GM23338 (cell line): ENCODE measurements at regions not wholly inside any gene's neighbourhood (a gene's known extent, or its start where the extent isn't known, plus 50 kb on each side); places are given as distances from the start of the nearest gene placed in this dataset.

Experiments
- ATAC-seq: fragments of 200-7000 bp; cut with Tn5 transposase; 3 replicates; pipeline ENCODE4 v1.9.1; 2020
- DNase-seq: peaks from one replicate; pipeline ENCODE4 v3.0.0-alpha.2; 2015; ENCODE audit warnings: low spot score
- H2AFZ ChIP-seq: fragments of 200-600 bp; sonication (generic); 2 replicates; pipeline ENCODE4 v1.8.0; 2016; ENCODE audit warnings: antibody characterized with exemption, mild to moderate bottlenecking, moderate library complexity
- H3F3A ChIP-seq: fragments of 200-600 bp; sonication (generic); replicated peaks from 2 replicates; pipeline ENCODE4 v1.8.0; 2017; ENCODE audit warnings: antibody characterized with exemption, mixed run types, low read depth
- H3K27ac ChIP-seq: fragments of 200-600 bp; sonication (generic); 2 replicates; pipeline ENCODE4 v1.6.1; 2016; ENCODE audit warnings: low read depth
- H3K27me3 ChIP-seq: fragments of 200-600 bp; sonication (generic); 2 replicates; pipeline ENCODE4 v1.8.0; 2016; ENCODE audit warnings: mild to moderate bottlenecking, mixed run types, moderate library complexity; ENCODE audit not compliant: insufficient read depth
- H3K36me3 ChIP-seq: fragments of 200-600 bp; sonication (generic); 2 replicates; pipeline ENCODE4 v1.8.0; 2016; ENCODE audit warnings: mild to moderate bottlenecking; ENCODE audit not compliant: insufficient read depth
- H3K4me1 ChIP-seq: fragments of 200-600 bp; sonication (generic); 2 replicates; pipeline ENCODE4 v1.8.0; 2016; ENCODE audit warnings: mild to moderate bottlenecking, moderate library complexity; ENCODE audit not compliant: insufficient read depth
- H3K4me2 ChIP-seq: fragments of 200-600 bp; sonication (generic); 2 replicates; pipeline ENCODE4 v1.7.1; 2017; ENCODE audit warnings: mixed run types
- H3K4me3 ChIP-seq: fragments of 200-600 bp; sonication (generic); 2 replicates; pipeline ENCODE4 v1.6.1; 2016; ENCODE audit warnings: mixed run types
- H3K79me2 ChIP-seq: fragments of 200-600 bp; sonication (generic); replicated peaks from 2 replicates; pipeline ENCODE4 v1.8.0; 2017; ENCODE audit warnings: mild to moderate bottlenecking; ENCODE audit not compliant: insufficient read depth
- H3K9me2 ChIP-seq: fragments of 200-600 bp; sonication (generic); 2 replicates; pipeline ENCODE4 v1.8.0; 2017; ENCODE audit not compliant: insufficient read depth
- H4K20me1 ChIP-seq: fragments of 200-600 bp; sonication (generic); replicated peaks from 2 replicates; pipeline ENCODE4 v1.8.0; 2017; ENCODE audit warnings: mild to moderate bottlenecking; ENCODE audit not compliant: insufficient read depth
- H3K27ac Mint-ChIP-seq: 2 replicates; pipeline ENCODE4 v1.8.0; 2020; ENCODE audit warnings: inconsistent platforms, mild to moderate bottlenecking, moderate library complexity, mixed read lengths
- H3K27me3 Mint-ChIP-seq: 3 replicates; pipeline ENCODE4 v1.8.0; 2022; ENCODE audit warnings: low read depth, mild to moderate bottlenecking, moderate library complexity, mixed read lengths, inconsistent platforms; ENCODE audit not compliant: insufficient read depth, poor library complexity
- H3K36me3 Mint-ChIP-seq: 3 replicates; pipeline ENCODE4 v1.8.0; 2021; ENCODE audit warnings: low read depth, mild to moderate bottlenecking, inconsistent platforms, moderate library complexity, mixed read lengths
- H3K4me1 Mint-ChIP-seq: 3 replicates; pipeline ENCODE4 v1.8.0; 2020; ENCODE audit warnings: mild to moderate bottlenecking, inconsistent platforms, mixed read lengths
- H3K4me3 Mint-ChIP-seq: 3 replicates; pipeline ENCODE4 v1.8.0; 2021; ENCODE audit warnings: moderate library complexity, mild to moderate bottlenecking, inconsistent platforms, mixed read lengths
- H3K9me3 Mint-ChIP-seq: 3 replicates; pipeline ENCODE4 v1.8.0; 2020; ENCODE audit warnings: moderate library complexity, mild to moderate bottlenecking, inconsistent platforms, mixed read lengths
- CREB1 ChIP-seq: fragments of 250-450 bp; sonication (Bioruptor Pico); IDR thresholded peaks from 2 replicates; pipeline ENCODE4 v1.5.0; 2020; ENCODE audit warnings: low read depth, mild to moderate bottlenecking, moderate library complexity
- EZH2 ChIP-seq: fragments of 200-600 bp; sonication (generic); IDR thresholded peaks from one replicate; pipeline ENCODE4 v1.8.0; 2017; ENCODE audit warnings: antibody characterized with exemption, mild to moderate bottlenecking, low read depth; ENCODE audit not compliant: unreplicated experiment
- EZH2phosphoT487 ChIP-seq: fragments of 200-600 bp; sonication (generic); IDR thresholded peaks from one replicate; pipeline ENCODE4 v1.8.1; 2018; ENCODE audit warnings: antibody characterized with exemption; ENCODE audit not compliant: unreplicated experiment
- JUNB ChIP-seq: IDR thresholded peaks from one replicate; pipeline ENCODE4 v1.6.1; 2016; ENCODE audit warnings: antibody characterized with exemption; ENCODE audit not compliant: unreplicated experiment
- NANOG ChIP-seq: IDR thresholded peaks from 2 replicates; pipeline ENCODE4 v1.6.1; 2016; ENCODE audit warnings: antibody characterized with exemption, borderline replicate concordance
- POLR2AphosphoS5 ChIP-seq: IDR thresholded peaks from 2 replicates; pipeline ENCODE4 v1.6.1; 2016; ENCODE audit warnings: antibody characterized with exemption, low read depth
- STAT1 ChIP-seq: IDR thresholded peaks from one replicate; pipeline ENCODE4 v1.6.1; 2016; ENCODE audit warnings: antibody characterized with exemption; ENCODE audit not compliant: unreplicated experiment
- ZNF114 ChIP-seq: fragments of 250-450 bp; sonication (Bioruptor Pico); IDR thresholded peaks from 2 replicates; pipeline ENCODE4 v1.5.0; 2020; ENCODE audit warnings: mild to moderate bottlenecking, moderate library complexity
- ZNF331 ChIP-seq: fragments of 250-450 bp; sonication (Bioruptor Pico); IDR thresholded peaks from 2 replicates; pipeline ENCODE4 v1.5.0; 2020; ENCODE audit warnings: low read depth, mild to moderate bottlenecking, moderate library complexity
- TF ChIP-seq, protein P1 (sequence below): IDR thresholded peaks from 2 replicates; pipeline ENCODE4 v1.6.1; 2016; ENCODE audit warnings: antibody characterized with exemption
- TF ChIP-seq, protein P2 (sequence below), 2 experiments: fragments of 200-600 bp in 1 of 2; sonication (generic) in 1 of 2; conservative IDR thresholded peaks; 2 replicates each; pipeline versions ENCODE4 v1.5.1 to v1.6.1; 2016 to 2017; ENCODE audit warnings: antibody characterized with exemption in 2 of 2, low read depth in 2 of 2, mild to moderate bottlenecking in 2 of 2, moderate library complexity in 1 of 2
- TF ChIP-seq, protein P3 (sequence below): IDR thresholded peaks from one replicate; pipeline ENCODE4 v1.6.1; 2018; ENCODE audit warnings: antibody characterized with exemption; ENCODE audit not compliant: unreplicated experiment
- TF ChIP-seq, protein P4 (sequence below): fragments of 250-450 bp; sonication (Bioruptor Pico); IDR thresholded peaks from 2 replicates; pipeline ENCODE4 v1.5.0; 2020; ENCODE audit warnings: mild to moderate bottlenecking, moderate library complexity

DNA sequence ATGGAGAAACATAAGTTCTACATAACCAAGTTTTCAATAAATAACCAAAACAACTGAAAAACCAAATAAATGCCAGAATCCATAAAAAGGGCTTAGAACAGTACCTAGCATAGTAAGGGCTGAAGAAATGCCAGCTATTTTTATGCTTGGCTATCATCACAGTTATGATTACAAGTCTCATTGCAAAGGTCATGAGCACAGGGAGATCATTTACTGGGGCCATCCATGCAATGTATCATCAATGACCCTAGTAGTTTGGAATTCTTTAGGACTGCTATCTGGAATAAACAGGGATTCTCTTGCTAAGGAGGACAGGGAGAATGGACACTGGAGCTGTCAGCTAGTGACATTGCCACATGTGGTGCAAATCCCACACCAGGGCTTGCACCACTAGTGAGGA lies 92.5 kb upstream of the NAP1L1 start:
- no peaks in the 10 kb centered on the region for H3K9me3 Mint-ChIP-seq
- H2AFZ ChIP-seq, result no peak overlapping the region
- H3K27me3 ChIP-seq, result no peaks in the 10 kb centered on the region
- no peak overlapping the region for H3K27ac Mint-ChIP-seq
- H3K36me3 ChIP-seq, result no peaks in the 10 kb centered on the region
- no peaks in the 10 kb centered on the region for H3K36me3 Mint-ChIP-seq
- H3K4me3 ChIP-seq, result no peak overlapping the region
- H3K4me1 ChIP-seq, result no peaks in the 10 kb centered on the region; the same call in 1 of the 2 replicates
- TF ChIP-seq, protein P1, sequence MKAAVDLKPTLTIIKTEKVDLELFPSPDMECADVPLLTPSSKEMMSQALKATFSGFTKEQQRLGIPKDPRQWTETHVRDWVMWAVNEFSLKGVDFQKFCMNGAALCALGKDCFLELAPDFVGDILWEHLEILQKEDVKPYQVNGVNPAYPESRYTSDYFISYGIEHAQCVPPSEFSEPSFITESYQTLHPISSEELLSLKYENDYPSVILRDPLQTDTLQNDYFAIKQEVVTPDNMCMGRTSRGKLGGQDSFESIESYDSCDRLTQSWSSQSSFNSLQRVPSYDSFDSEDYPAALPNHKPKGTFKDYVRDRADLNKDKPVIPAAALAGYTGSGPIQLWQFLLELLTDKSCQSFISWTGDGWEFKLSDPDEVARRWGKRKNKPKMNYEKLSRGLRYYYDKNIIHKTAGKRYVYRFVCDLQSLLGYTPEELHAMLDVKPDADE, result no peak
- TF ChIP-seq, protein P2, sequence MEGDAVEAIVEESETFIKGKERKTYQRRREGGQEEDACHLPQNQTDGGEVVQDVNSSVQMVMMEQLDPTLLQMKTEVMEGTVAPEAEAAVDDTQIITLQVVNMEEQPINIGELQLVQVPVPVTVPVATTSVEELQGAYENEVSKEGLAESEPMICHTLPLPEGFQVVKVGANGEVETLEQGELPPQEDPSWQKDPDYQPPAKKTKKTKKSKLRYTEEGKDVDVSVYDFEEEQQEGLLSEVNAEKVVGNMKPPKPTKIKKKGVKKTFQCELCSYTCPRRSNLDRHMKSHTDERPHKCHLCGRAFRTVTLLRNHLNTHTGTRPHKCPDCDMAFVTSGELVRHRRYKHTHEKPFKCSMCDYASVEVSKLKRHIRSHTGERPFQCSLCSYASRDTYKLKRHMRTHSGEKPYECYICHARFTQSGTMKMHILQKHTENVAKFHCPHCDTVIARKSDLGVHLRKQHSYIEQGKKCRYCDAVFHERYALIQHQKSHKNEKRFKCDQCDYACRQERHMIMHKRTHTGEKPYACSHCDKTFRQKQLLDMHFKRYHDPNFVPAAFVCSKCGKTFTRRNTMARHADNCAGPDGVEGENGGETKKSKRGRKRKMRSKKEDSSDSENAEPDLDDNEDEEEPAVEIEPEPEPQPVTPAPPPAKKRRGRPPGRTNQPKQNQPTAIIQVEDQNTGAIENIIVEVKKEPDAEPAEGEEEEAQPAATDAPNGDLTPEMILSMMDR (conservative IDR thresholded peaks at IDR 0.05; ENCODE audit: low read depth in 2 of 2), result no peak
- TF ChIP-seq, protein P3, sequence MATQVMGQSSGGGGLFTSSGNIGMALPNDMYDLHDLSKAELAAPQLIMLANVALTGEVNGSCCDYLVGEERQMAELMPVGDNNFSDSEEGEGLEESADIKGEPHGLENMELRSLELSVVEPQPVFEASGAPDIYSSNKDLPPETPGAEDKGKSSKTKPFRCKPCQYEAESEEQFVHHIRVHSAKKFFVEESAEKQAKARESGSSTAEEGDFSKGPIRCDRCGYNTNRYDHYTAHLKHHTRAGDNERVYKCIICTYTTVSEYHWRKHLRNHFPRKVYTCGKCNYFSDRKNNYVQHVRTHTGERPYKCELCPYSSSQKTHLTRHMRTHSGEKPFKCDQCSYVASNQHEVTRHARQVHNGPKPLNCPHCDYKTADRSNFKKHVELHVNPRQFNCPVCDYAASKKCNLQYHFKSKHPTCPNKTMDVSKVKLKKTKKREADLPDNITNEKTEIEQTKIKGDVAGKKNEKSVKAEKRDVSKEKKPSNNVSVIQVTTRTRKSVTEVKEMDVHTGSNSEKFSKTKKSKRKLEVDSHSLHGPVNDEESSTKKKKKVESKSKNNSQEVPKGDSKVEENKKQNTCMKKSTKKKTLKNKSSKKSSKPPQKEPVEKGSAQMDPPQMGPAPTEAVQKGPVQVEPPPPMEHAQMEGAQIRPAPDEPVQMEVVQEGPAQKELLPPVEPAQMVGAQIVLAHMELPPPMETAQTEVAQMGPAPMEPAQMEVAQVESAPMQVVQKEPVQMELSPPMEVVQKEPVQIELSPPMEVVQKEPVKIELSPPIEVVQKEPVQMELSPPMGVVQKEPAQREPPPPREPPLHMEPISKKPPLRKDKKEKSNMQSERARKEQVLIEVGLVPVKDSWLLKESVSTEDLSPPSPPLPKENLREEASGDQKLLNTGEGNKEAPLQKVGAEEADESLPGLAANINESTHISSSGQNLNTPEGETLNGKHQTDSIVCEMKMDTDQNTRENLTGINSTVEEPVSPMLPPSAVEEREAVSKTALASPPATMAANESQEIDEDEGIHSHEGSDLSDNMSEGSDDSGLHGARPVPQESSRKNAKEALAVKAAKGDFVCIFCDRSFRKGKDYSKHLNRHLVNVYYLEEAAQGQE, result no peak
- TF ChIP-seq STAT1 (no peak), CREB1 (CRISPR knock-in tag) (no peak), EZH2phosphoT487 (no peak), POLR2AphosphoS5 (no peak), EZH2 (no peak), ZNF331 (CRISPR knock-in tag) (no peak), ZNF114 (CRISPR knock-in tag) (no peak), NANOG (no peak), JUNB (no peak)
- TF ChIP-seq, protein P4, sequence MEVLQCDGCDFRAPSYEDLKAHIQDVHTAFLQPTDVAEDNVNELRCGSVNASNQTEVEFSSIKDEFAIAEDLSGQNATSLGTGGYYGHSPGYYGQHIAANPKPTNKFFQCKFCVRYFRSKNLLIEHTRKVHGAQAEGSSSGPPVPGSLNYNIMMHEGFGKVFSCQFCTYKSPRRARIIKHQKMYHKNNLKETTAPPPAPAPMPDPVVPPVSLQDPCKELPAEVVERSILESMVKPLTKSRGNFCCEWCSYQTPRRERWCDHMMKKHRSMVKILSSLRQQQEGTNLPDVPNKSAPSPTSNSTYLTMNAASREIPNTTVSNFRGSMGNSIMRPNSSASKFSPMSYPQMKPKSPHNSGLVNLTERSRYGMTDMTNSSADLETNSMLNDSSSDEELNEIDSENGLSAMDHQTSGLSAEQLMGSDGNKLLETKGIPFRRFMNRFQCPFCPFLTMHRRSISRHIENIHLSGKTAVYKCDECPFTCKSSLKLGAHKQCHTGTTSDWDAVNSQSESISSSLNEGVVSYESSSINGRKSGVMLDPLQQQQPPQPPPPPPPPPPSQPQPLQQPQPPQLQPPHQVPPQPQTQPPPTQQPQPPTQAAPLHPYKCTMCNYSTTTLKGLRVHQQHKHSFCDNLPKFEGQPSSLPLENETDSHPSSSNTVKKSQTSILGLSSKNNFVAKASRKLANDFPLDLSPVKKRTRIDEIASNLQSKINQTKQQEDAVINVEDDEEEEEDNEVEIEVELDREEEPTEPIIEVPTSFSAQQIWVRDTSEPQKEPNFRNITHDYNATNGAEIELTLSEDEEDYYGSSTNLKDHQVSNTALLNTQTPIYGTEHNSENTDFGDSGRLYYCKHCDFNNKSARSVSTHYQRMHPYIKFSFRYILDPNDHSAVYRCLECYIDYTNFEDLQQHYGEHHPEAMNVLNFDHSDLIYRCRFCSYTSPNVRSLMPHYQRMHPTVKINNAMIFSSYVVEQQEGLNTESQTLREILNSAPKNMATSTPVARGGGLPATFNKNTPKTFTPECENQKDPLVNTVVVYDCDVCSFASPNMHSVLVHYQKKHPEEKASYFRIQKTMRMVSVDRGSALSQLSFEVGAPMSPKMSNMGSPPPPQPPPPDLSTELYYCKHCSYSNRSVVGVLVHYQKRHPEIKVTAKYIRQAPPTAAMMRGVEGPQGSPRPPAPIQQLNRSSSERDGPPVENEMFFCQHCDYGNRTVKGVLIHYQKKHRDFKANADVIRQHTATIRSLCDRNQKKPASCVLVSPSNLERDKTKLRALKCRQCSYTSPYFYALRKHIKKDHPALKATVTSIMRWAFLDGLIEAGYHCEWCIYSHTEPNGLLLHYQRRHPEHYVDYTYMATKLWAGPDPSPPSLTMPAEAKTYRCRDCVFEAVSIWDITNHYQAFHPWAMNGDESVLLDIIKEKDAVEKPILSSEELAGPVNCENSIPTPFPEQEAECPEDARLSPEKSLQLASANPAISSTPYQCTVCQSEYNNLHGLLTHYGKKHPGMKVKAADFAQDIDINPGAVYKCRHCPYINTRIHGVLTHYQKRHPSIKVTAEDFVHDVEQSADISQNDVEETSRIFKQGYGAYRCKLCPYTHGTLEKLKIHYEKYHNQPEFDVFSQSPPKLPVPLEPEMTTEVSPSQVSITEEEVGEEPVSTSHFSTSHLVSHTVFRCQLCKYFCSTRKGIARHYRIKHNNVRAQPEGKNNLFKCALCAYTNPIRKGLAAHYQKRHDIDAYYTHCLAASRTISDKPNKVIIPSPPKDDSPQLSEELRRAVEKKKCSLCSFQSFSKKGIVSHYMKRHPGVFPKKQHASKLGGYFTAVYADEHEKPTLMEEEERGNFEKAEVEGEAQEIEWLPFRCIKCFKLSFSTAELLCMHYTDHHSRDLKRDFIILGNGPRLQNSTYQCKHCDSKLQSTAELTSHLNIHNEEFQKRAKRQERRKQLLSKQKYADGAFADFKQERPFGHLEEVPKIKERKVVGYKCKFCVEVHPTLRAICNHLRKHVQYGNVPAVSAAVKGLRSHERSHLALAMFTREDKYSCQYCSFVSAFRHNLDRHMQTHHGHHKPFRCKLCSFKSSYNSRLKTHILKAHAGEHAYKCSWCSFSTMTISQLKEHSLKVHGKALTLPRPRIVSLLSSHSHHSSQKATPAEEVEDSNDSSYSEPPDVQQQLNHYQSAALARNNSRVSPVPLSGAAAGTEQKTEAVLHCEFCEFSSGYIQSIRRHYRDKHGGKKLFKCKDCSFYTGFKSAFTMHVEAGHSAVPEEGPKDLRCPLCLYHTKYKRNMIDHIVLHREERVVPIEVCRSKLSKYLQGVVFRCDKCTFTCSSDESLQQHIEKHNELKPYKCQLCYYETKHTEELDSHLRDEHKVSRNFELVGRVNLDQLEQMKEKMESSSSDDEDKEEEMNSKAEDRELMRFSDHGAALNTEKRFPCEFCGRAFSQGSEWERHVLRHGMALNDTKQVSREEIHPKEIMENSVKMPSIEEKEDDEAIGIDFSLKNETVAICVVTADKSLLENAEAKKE, result no peak
- no peaks in the 10 kb centered on the region for H3K4me1 Mint-ChIP-seq
- ATAC-seq, result no peak
- no peaks in the 10 kb centered on the region for H4K20me1 ChIP-seq
- no peaks in the 10 kb centered on the region for H3K9me2 ChIP-seq
- H3K4me2 ChIP-seq, result no peak overlapping the region
- DNase-seq, result no peak
- no peaks in the 10 kb centered on the region for H3K27me3 Mint-ChIP-seq
- no peaks in the 10 kb centered on the region for H3K79me2 ChIP-seq
- H3F3A ChIP-seq, result no peaks in the 10 kb centered on the region
- H3K4me3 Mint-ChIP-seq, result no peak overlapping the region
- no peak overlapping the region for H3K27ac ChIP-seq
